HepG2 (cell line): ENCODE measurements at regions not wholly inside any gene's neighbourhood (a gene's known extent, or its start where the extent isn't known, plus 50 kb on each side); places are given as distances from the start of the nearest gene placed in this dataset.

Source experiments
- ATAC-seq: fragments of 200-7000 bp; cut with Tn5 transposase; 3 replicates; pipeline ENCODE4 v1.9.1; 2020; ENCODE audit warnings: mild to moderate bottlenecking, moderate library complexity
- BruUV-seq: library from RNA; stranded (reverse); fragments of 400-500 nt; replicated peaks from 2 replicates; lab custom pipeline; 2021; lab: Mats Ljungman, UMichigan
- CTCF ChIA-PET: fragments of 300-600 bp; formaldehyde crosslinking; extraction: SDS; loops from one replicate; lab custom pipeline; 2021; ENCODE audit warnings: low total read pairs, inconsistent platforms, low intra/inter-chr PET ratio; lab: Yijun Ruan, JAX
- POLR2A ChIA-PET: fragments of 350-600 bp; sonication (Branson Sonifier 250); formaldehyde crosslinking; loops from one replicate; lab custom pipeline; 2020; ENCODE audit warnings: antibody characterized with exemption, inconsistent platforms; lab: Yijun Ruan, JAX
- DNase-seq: peaks from one replicate; pipeline ENCODE4 v3.0.0-alpha.2; 2015; ENCODE audit warnings: low spot score
- FAIRE-seq: peaks from 3 replicates; lab custom pipeline; 2011; peaks lifted over from hg19 to GRCh38; lab: Jason Lieb, UNC
- H2AFZ ChIP-seq: one replicate; pipeline ENCODE4 v1.6.1; 2011; ENCODE audit warnings: low read length, inconsistent platforms
- H3K27ac ChIP-seq: fragments of 300-600 bp; 3 replicates; pipeline ENCODE4 v1.8.0; 2011; ENCODE audit warnings: mixed run types, mild to moderate bottlenecking, mixed read lengths, low read length, inconsistent platforms; ENCODE audit not compliant: insufficient read depth; ENCODE audit errors: extremely low read length
- H3K27me3 ChIP-seq, 2 experiments: fragments of 200-600 bp in 1 of 2; 2 replicates in 1 of 2; 3 replicates in 1 of 2; pipeline versions ENCODE4 v1.6.0 to v1.8.0; 2011; ENCODE audit warnings: low read length in 2 of 2, mild to moderate bottlenecking in 2 of 2, moderate library complexity in 2 of 2, inconsistent platforms in 1 of 2; ENCODE audit not compliant: insufficient read depth in 2 of 2, control insufficient read depth in 1 of 2
- H3K36me3 ChIP-seq, 2 experiments: fragments of 200-600 bp in 1 of 2; replicated peaks in 1 of 2; 2 replicates in 1 of 2; 3 replicates in 1 of 2; pipeline versions ENCODE4 v1.5.1 to v1.8.0; 2011; ENCODE audit warnings: low read length in 2 of 2, inconsistent platforms in 1 of 2; ENCODE audit not compliant: insufficient read depth in 2 of 2, control insufficient read depth in 1 of 2
- H3K4me1 ChIP-seq: 2 replicates; pipeline ENCODE4 v1.5.1; 2012; ENCODE audit warnings: low read length, inconsistent platforms; ENCODE audit not compliant: insufficient read depth
- H3K4me2 ChIP-seq: 2 replicates; pipeline ENCODE4 v1.6.0; 2011; ENCODE audit warnings: low read depth, low read length, inconsistent platforms
- H3K4me3 ChIP-seq, 3 experiments: fragments of 200-600 bp in 1 of 3; sonication (generic), shearing (Covaris generic) in 1 of 3; replicated peaks in 1 of 3; 2 replicates each; pipeline ENCODE4 v1.5.1; 2011 to 2016; ENCODE audit warnings: low read length in 3 of 3, inconsistent platforms in 2 of 3, low read depth in 2 of 3, mild to moderate bottlenecking in 2 of 3, control low read depth in 1 of 3, mixed read lengths in 1 of 3; ENCODE audit not compliant: insufficient read depth in 1 of 3
- H3K79me2 ChIP-seq: one replicate; pipeline ENCODE4 v1.6.1; 2011; ENCODE audit warnings: low read length, inconsistent platforms; ENCODE audit not compliant: insufficient read depth
- H3K9ac ChIP-seq: 2 replicates; pipeline ENCODE4 v1.6.0; 2011; ENCODE audit warnings: mild to moderate bottlenecking, low read depth, low read length, inconsistent platforms; ENCODE audit not compliant: insufficient read depth
- H3K9me3 ChIP-seq: 2 replicates; pipeline ENCODE4 v1.5.1; 2012; ENCODE audit warnings: mild to moderate bottlenecking, low read length
- H4K20me1 ChIP-seq: 2 replicates; pipeline ENCODE4 v1.6.0; 2011; ENCODE audit warnings: inconsistent platforms, mild to moderate bottlenecking, low read length, moderate library complexity; ENCODE audit not compliant: insufficient read depth
- CEBPB ChIP-seq: IDR thresholded peaks from 2 replicates; pipeline ENCODE4 v1.6.1; 2011; ENCODE audit warnings: low read depth, low read length, improper control_type of control experiment, borderline replicate concordance
- CTCF ChIP-seq: sonication (generic); formaldehyde crosslinking; IDR thresholded peaks from 2 replicates; pipeline ENCODE4 v1.5.0; 2020; ENCODE audit warnings: mild to moderate bottlenecking, missing genetic modification reagents, moderate library complexity
- HNF4G ChIP-seq, 2 experiments: sonication (generic) in 1 of 2; formaldehyde crosslinking in 1 of 2; IDR thresholded peaks; 2 replicates each; pipeline versions ENCODE4 v1.4.0 to v1.6.1; 2011 to 2020; ENCODE audit warnings: borderline replicate concordance in 2 of 2, low read depth in 2 of 2, mild to moderate bottlenecking in 2 of 2, low read length in 1 of 2, missing genetic modification reagents in 1 of 2, moderate library complexity in 1 of 2
- HNRNPLL ChIP-seq: fragments of 200-400 bp; formaldehyde crosslinking; IDR thresholded peaks from 2 replicates; pipeline ENCODE4 v1.6.1; 2017; ENCODE audit warnings: mild to moderate bottlenecking, low read depth, low read length; ENCODE audit not compliant: poor library complexity, severe bottlenecking
- NFATC3 ChIP-seq: sonication (generic); formaldehyde crosslinking; IDR thresholded peaks from 2 replicates; pipeline ENCODE4 v1.5.1; 2020; ENCODE audit warnings: mild to moderate bottlenecking, missing genetic modification reagents
- NFIB ChIP-seq: sonication (generic); formaldehyde crosslinking; IDR thresholded peaks from 2 replicates; pipeline ENCODE4 v1.9.0; 2021; ENCODE audit warnings: missing genetic modification reagents, mild to moderate bottlenecking, borderline replicate concordance
- PCBP2 ChIP-seq: fragments of 200-400 bp; formaldehyde crosslinking; optimal IDR thresholded peaks from 2 replicates; pipeline ENCODE3; 2018; ENCODE audit warnings: low read length, low read depth; ENCODE audit not compliant: poor library complexity, severe bottlenecking
- RAD21 ChIP-seq: fragments of 450-650 bp; formaldehyde crosslinking; IDR thresholded peaks from 2 replicates; pipeline ENCODE4 v1.5.0; 2020; ENCODE audit warnings: mild to moderate bottlenecking
- SMC3 ChIP-seq: IDR thresholded peaks from 2 replicates; pipeline ENCODE4 v1.6.1; 2011; ENCODE audit warnings: low read length, improper control_type of control experiment
- STAG1 ChIP-seq: sonication (generic); formaldehyde crosslinking; IDR thresholded peaks from 2 replicates; pipeline ENCODE4 v1.4.0; 2020; ENCODE audit warnings: missing genetic modification reagents
- TEAD3 ChIP-seq: optimal IDR thresholded peaks from 2 replicates; pipeline ENCODE3; 2016; ENCODE audit warnings: borderline replicate concordance
- WGBS: methylation state at CpG from one replicate; pipeline ENCODE4 v1.1.6; 2017; ENCODE audit warnings: low lambda C conversion rate; 5-methylcytosine and 5-hydroxymethylcytosine counted together
- in situ Hi-C: cut with HindIII; loops from 2 replicates; pipeline ENCODE4 v1.10.0; 2017; ENCODE audit warnings: low pct_unique_long_range_greater_than_20kb; ENCODE audit not compliant: extremely low pct_ligation_motif_present
- intact Hi-C: fragments of 100-400 bp; cut with micrococcal nuclease; formaldehyde crosslinking; loops from one replicate; pipeline ENCODE4 v1.10.0; 2022; ENCODE audit not compliant: unreplicated experiment
- TF ChIP-seq, protein P1 (sequence below): sonication (generic); formaldehyde crosslinking; IDR thresholded peaks from 2 replicates; pipeline ENCODE4 v1.8.1; 2022; ENCODE audit warnings: low read depth, mild to moderate bottlenecking, missing genetic modification reagents

- TF ChIP-seq NFATC3 (CRISPR knock-in tag) (no peak), CEBPB (peak; percentile 74)
- TF ChIP-seq, protein P1, sequence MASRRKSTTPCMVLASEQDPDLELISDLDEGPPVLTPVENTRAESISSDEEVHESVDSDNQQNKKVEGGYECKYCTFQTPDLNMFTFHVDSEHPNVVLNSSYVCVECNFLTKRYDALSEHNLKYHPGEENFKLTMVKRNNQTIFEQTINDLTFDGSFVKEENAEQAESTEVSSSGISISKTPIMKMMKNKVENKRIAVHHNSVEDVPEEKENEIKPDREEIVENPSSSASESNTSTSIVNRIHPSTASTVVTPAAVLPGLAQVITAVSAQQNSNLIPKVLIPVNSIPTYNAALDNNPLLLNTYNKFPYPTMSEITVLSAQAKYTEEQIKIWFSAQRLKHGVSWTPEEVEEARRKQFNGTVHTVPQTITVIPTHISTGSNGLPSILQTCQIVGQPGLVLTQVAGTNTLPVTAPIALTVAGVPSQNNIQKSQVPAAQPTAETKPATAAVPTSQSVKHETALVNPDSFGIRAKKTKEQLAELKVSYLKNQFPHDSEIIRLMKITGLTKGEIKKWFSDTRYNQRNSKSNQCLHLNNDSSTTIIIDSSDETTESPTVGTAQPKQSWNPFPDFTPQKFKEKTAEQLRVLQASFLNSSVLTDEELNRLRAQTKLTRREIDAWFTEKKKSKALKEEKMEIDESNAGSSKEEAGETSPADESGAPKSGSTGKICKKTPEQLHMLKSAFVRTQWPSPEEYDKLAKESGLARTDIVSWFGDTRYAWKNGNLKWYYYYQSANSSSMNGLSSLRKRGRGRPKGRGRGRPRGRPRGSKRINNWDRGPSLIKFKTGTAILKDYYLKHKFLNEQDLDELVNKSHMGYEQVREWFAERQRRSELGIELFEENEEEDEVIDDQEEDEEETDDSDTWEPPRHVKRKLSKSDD: no peak
- TF ChIP-seq, all 625 proteins: peak for 10
Observed at GRCh38 chr3:24683090-24683489, 188.4 kb upstream of the THRB start (continued).

DNA sequence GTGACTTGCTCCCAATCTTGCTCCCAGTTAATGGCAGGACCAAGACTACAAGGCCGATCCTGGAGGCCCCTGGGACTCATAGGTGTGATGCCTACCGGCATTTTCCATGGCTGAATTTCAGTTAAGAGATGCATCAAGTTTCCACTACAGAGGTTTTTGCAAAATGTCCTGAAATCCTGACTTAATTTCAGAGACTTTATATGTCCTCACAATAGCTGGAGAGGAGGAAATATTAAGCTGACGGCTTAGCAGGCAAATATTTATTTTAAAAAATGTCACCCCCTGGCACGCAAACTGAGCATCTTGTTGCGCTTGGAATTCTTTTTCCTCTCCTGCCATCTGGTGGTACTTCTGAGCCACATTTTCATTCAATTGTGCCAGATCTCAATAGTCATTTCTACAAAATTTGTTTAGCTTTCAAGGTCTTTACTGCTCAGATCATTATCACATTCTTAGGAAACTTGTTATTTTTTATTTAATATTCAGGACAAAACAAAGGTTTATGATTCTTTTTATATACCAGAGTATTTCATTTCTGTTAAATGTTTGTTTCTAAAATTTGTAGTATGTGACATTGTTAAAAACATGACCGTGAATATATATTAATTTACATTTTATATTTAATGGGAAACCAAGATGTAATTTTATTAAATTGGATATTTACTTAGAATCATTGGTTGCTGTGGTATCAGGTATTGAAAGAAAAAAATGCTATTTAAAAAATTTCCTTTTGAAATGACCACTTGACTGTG lies 189.2 kb upstream of the THRB start:
- peak overlapping the region; percentile 42 for H3K4me2 ChIP-seq
- H3K27me3 ChIP-seq: no peaks in the 10 kb centered on the region; a peak in 1 of 5 replicates
- POLR2A ChIA-PET: no interaction called here
- no peak overlapping the region for H3K9ac ChIP-seq
- 19% methylated on average over 6 of the region's 6 CpGs for WGBS
- H2AFZ ChIP-seq: no peak overlapping the region
- in situ Hi-C loops (loop anchor here (25.0 kb wide), 1 partner anchor 672 kb away; no protein-coding TSS in a partner anchor), intact Hi-C loops (loop anchor here (1.0 to 10.0 kb wide), 6 partner anchors 162 to 911 kb away; no protein-coding TSS in a partner anchor)
- no peaks in the 10 kb centered on the region for H3K79me2 ChIP-seq
- H3K27ac ChIP-seq: no peak overlapping the region
- H3K9me3 ChIP-seq: no peaks in the 10 kb centered on the region
- H3K36me3 ChIP-seq: no peaks in the 10 kb centered on the region
- FAIRE-seq (peak; percentile 77), ATAC-seq (peak; percentile 57), DNase-seq (peak; percentile 26)
- H3K4me1 ChIP-seq: peaks cover 11% of the 10 kb centered on the region
- TF ChIP-seq TEAD3 (CRISPR knock-in tag) (peak; percentile 51), HNRNPLL (peak; percentile 65), RAD21 (CRISPR knock-in tag) (peak; percentile 31; the same call in 1 of the 2 replicates), HNF4G (IDR thresholded peaks at IDR 0.05; ENCODE audit: borderline replicate concordance, low read depth, low read length) (no peak), HNF4G (CRISPR knock-in tag; IDR thresholded peaks at IDR 0.05; ENCODE audit: borderline replicate concordance, low read depth) (no peak), SMC3 (peak; percentile 53), PCBP2 (no peak), STAG1 (CRISPR knock-in tag) (peak; percentile 85), CTCF (CRISPR knock-in tag) (peak; percentile 68), NFIB (CRISPR knock-in tag) (no peak)
- CTCF ChIA-PET: interaction anchor here (1.0 to 2.3 kb wide), 3 partner anchors 419 to 685 kb away, joined by 3 to 13 read pairs (median 4); no protein-coding TSS in a partner anchor
- H3K4me3 ChIP-seq: no peak overlapping the region; a peak in 1 of 6 replicates
- no TSS peak for BruUV-seq
- H4K20me1 ChIP-seq: no peaks in the 10 kb centered on the region
